Suprapubic skin (tissue), 4 donors: ENCODE measurements at regions not wholly inside any gene's neighbourhood (a gene's known extent, or its start where the extent isn't known, plus 50 kb on each side); places are given as distances from the start of the nearest gene placed in this dataset.

Source experiments
- CTCF ChIP-seq, 2 donors: fragments of 200-600 bp in 1 of 2; fragments of 450-650 bp in 1 of 2; sonication (generic) in 1 of 2; IDR thresholded peaks; one replicate each; pipeline ENCODE4 v1.5.1; 2016 to 2019; ENCODE audit warnings: antibody characterized with exemption in 2 of 2, mild to moderate bottlenecking in 1 of 2, moderate library complexity in 1 of 2
- EP300 ChIP-seq: sonication (generic); formaldehyde crosslinking; IDR thresholded peaks from one replicate; pipeline ENCODE4 v1.6.1; 2017; ENCODE audit warnings: antibody characterized with exemption
- POLR2A ChIP-seq, 2 donors: fragments of 450-650 bp; IDR thresholded peaks; one replicate each; pipeline ENCODE4 v1.6.1; 2017; ENCODE audit warnings: antibody characterized with exemption in 2 of 2, mild to moderate bottlenecking in 2 of 2, moderate library complexity in 2 of 2
- POLR2AphosphoS5 ChIP-seq, 3 donors: sonication (generic); formaldehyde crosslinking; IDR thresholded peaks; one replicate each; pipeline ENCODE4 v1.6.1; 2017; ENCODE audit warnings: antibody characterized with exemption in 3 of 3

- TF ChIP-seq CTCF (IDR thresholded peaks at IDR 0.05) (no peak), POLR2A (IDR thresholded peaks at IDR 0.05) (no peak), POLR2AphosphoS5 (IDR thresholded peaks at IDR 0.05) (no peak), EP300 (no peak)
Measured at GRCh38 chr20:40813029-40813431, 124.0 kb upstream of the MAFB start.
